ENCODE measurements at regions not wholly inside any gene's neighbourhood (a gene's known extent, or its start where the extent isn't known, plus 50 kb on each side); places are given as distances from the start of the nearest gene placed in this dataset.

DNA sequence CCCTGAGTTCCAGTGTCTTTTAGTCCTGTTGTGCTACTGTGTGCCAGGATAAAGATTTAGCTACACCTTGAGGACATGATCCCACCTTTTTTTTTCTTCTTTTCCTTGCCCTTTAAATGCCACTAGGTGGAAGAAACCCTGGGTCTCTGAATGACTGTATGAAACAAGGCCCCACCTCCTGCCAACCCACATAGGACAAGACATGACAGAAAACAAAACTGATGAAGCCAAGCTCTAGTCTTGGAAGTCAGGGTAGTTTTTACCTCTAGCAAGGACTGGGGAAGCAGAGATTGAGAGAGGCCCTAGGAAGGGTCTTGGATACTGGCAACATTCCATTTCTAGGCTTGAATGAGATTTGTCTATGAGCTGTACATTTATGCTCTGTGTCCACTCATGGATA, 410.7 kb downstream of the MIAT start:
- Histone ChIP-seq H3K27ac (ENCODE audit: low read depth, low read length, poor library complexity, severe bottlenecking) (no peak overlapping the region), H3K36me3 (ENCODE audit: insufficient read depth, low read length) (no peaks in the 10 kb centered on the region)

DNA sequence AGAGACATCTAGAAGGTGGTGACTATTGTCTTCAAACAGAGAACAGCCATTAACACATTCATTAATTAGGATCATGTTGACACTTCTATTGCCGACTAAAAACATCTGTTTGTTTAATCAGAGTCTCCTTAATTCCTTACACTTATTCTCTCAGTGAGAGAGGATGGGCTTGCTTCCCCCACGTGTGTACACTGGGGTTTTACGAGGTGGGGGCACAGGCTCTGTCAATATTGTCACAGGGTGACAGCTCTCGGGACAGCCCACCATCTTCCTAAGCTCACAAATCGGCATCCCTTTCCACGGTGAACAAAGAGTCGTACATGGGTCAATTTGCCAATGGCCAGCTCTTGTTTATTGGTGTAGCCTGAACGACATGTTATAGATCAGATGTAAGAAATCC, 413.2 kb downstream of the MIAT start:
- H3K27ac ChIP-seq (ENCODE audit: low read depth, low read length, poor library complexity, severe bottlenecking) = no peak overlapping the region
- no peaks in the 10 kb centered on the region for H3K9me3 ChIP-seq (ENCODE audit: low read length)
- H3K36me3 ChIP-seq (ENCODE audit: insufficient read depth, low read length) = no peaks in the 10 kb centered on the region
- H3K4me3 ChIP-seq (ENCODE audit: low read depth, low read length, poor library complexity, severe bottlenecking) = no peak overlapping the region
- no peak overlapping the region for H3K9ac ChIP-seq (ENCODE audit: low read length)
- H3F3A ChIP-seq (ENCODE audit: insufficient read depth, low read length) = no peaks in the 10 kb centered on the region
- no peak overlapping the region for H3K4me2 ChIP-seq (ENCODE audit: low read length)
- TF ChIP-seq, protein P1, sequence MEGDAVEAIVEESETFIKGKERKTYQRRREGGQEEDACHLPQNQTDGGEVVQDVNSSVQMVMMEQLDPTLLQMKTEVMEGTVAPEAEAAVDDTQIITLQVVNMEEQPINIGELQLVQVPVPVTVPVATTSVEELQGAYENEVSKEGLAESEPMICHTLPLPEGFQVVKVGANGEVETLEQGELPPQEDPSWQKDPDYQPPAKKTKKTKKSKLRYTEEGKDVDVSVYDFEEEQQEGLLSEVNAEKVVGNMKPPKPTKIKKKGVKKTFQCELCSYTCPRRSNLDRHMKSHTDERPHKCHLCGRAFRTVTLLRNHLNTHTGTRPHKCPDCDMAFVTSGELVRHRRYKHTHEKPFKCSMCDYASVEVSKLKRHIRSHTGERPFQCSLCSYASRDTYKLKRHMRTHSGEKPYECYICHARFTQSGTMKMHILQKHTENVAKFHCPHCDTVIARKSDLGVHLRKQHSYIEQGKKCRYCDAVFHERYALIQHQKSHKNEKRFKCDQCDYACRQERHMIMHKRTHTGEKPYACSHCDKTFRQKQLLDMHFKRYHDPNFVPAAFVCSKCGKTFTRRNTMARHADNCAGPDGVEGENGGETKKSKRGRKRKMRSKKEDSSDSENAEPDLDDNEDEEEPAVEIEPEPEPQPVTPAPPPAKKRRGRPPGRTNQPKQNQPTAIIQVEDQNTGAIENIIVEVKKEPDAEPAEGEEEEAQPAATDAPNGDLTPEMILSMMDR (IDR thresholded peaks at IDR 0.05; ENCODE audit: low read length) = no peak
- TF ChIP-seq EZH2 (IDR thresholded peaks at IDR 0.05; ENCODE audit: borderline replicate concordance, low read length) = no peak
- no peak overlapping the region for H2AFZ ChIP-seq (ENCODE audit: low read length)
- H3K4me1 ChIP-seq (ENCODE audit: insufficient read depth, low read length, severe bottlenecking) = no peaks in the 10 kb centered on the region
- no peaks in the 10 kb centered on the region for H3K9me2 ChIP-seq (ENCODE audit: low read depth, low read length)
- H3K79me2 ChIP-seq (ENCODE audit: insufficient read depth, low read length) = no peaks in the 10 kb centered on the region
- H4K20me1 ChIP-seq (ENCODE audit: insufficient read depth, low read length) = no peaks in the 10 kb centered on the region
- no peaks in the 10 kb centered on the region for H3K27me3 ChIP-seq (ENCODE audit: insufficient read depth, low read length)

More for the DNA sequence above, 410.7 kb downstream of the MIAT start:
- H3K4me1 ChIP-seq (ENCODE audit: insufficient read depth, low read length, severe bottlenecking) = no peaks in the 10 kb centered on the region
- no peak overlapping the region for H2AFZ ChIP-seq (ENCODE audit: low read length)
- TF ChIP-seq EZH2 (IDR thresholded peaks at IDR 0.05; ENCODE audit: borderline replicate concordance, low read length) = no peak
- TF ChIP-seq, protein P1 (IDR thresholded peaks at IDR 0.05; ENCODE audit: low read length) = no peak
- no peaks in the 10 kb centered on the region for H3K9me3 ChIP-seq (ENCODE audit: low read length)
- H3K9ac ChIP-seq (ENCODE audit: low read length) = no peak overlapping the region
- H3K4me2 ChIP-seq (ENCODE audit: low read length) = no peak overlapping the region
- no peaks in the 10 kb centered on the region for H3K9me2 ChIP-seq (ENCODE audit: low read depth, low read length)
- no peaks in the 10 kb centered on the region for H3K79me2 ChIP-seq (ENCODE audit: insufficient read depth, low read length)
- no peak overlapping the region for H3K4me3 ChIP-seq (ENCODE audit: low read depth, low read length, poor library complexity, severe bottlenecking)
- no peaks in the 10 kb centered on the region for H4K20me1 ChIP-seq (ENCODE audit: insufficient read depth, low read length)
- no peaks in the 10 kb centered on the region for H3F3A ChIP-seq (ENCODE audit: insufficient read depth, low read length)
- H3K27me3 ChIP-seq (ENCODE audit: insufficient read depth, low read length) = no peaks in the 10 kb centered on the region

DNA sequence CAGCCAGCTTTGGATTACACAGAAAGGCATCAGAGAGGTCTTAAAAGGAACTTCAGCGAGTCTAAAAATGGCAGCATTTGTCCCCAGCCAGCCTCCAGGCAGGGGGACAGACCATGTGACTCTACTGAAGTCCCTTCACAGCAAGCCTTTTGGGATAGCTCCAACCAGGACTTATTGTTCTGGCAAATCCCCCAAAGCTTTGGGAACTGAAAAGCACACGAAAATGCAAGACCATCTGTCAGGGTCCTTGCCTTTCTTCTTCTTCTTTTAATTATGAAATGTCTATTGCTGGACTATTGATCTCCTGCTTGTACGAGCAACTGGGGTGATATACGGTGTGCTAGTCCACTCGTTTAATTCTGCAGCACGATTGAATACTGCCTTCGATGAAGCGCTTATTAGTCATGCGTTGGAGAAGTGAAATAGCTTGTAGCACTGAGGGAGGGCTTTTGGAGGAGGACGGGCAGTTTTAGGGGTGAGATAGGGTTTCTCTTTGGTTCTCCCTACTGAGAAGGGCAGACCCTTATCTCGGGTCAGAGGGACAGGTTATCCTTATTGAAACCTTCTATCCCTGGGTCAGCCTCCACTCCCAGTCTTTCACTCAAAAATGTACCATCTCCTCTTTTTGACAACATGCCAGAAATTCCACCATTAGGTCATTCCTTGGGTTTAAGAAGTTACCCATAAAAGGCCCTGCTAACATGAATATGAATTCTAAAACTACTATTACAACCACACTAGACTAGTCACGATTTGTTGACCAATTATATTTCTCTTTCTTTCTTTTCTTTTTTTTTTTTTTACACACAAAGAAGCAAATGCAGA, 416.4 kb downstream of the MIAT start:
- Histone ChIP-seq H3K27ac (ENCODE audit: low read depth, low read length, poor library complexity, severe bottlenecking) (no peak overlapping the region), H3K27me3 (ENCODE audit: insufficient read depth, low read length) (no peaks in the 10 kb centered on the region)
- no peak for TF ChIP-seq EZH2 (IDR thresholded peaks at IDR 0.05; ENCODE audit: borderline replicate concordance, low read length)
- TF ChIP-seq, protein P1 (IDR thresholded peaks at IDR 0.05; ENCODE audit: low read length) = no peak

More for the DNA sequence above, 416.4 kb downstream of the MIAT start:
- H3K4me1 ChIP-seq (ENCODE audit: insufficient read depth, low read length, severe bottlenecking) = no peaks in the 10 kb centered on the region
- H3K79me2 ChIP-seq (ENCODE audit: insufficient read depth, low read length) = no peaks in the 10 kb centered on the region
- no peaks in the 10 kb centered on the region for H3K9me3 ChIP-seq (ENCODE audit: low read length)
- no peak overlapping the region for H3K4me3 ChIP-seq (ENCODE audit: low read depth, low read length, poor library complexity, severe bottlenecking)
- H3F3A ChIP-seq (ENCODE audit: insufficient read depth, low read length) = no peaks in the 10 kb centered on the region
- H3K36me3 ChIP-seq (ENCODE audit: insufficient read depth, low read length) = no peaks in the 10 kb centered on the region
- no peak overlapping the region for H2AFZ ChIP-seq (ENCODE audit: low read length)
- no peaks in the 10 kb centered on the region for H4K20me1 ChIP-seq (ENCODE audit: insufficient read depth, low read length)
- no peaks in the 10 kb centered on the region for H3K9me2 ChIP-seq (ENCODE audit: low read depth, low read length)
- no peak overlapping the region for H3K4me2 ChIP-seq (ENCODE audit: low read length)
- no peak overlapping the region for H3K9ac ChIP-seq (ENCODE audit: low read length)

All from OCI-LY1 (cell line).